HL-60 (cell line): ENCODE measurements at regions not wholly inside any gene's neighbourhood (a gene's known extent, or its start where the extent isn't known, plus 50 kb on each side); places are given as distances from the start of the nearest gene placed in this dataset.

Source experiments
- DNase-seq, 2 experiments: peaks; one replicate each; pipeline ENCODE4 v3.0.0-alpha.2; 2010 to 2020; ENCODE audit warnings: low read depth in 1 of 2, low spot score in 1 of 2
- H3K27ac ChIP-seq: fragments of 250-450 bp; sonication (Bioruptor Pico); replicated peaks from 2 replicates; pipeline ENCODE4 v1.5.1; 2020; ENCODE audit warnings: mild to moderate bottlenecking, moderate library complexity
- H3K27me3 ChIP-seq: fragments of 250-450 bp; sonication (Bioruptor Pico); 2 replicates; pipeline ENCODE4 v1.5.1; 2021; ENCODE audit warnings: mild to moderate bottlenecking, moderate library complexity; ENCODE audit not compliant: insufficient read depth, poor library complexity, severe bottlenecking
- H3K4me3 ChIP-seq: replicated peaks from 2 replicates; pipeline ENCODE4 v1.5.1; 2011; ENCODE audit warnings: mild to moderate bottlenecking, control low read depth, low read length; ENCODE audit not compliant: insufficient read depth
- CTCF ChIP-seq: IDR thresholded peaks from one replicate; pipeline ENCODE4 v1.5.1; 2011; ENCODE audit warnings: low read length, control low read depth, inconsistent platforms; ENCODE audit not compliant: insufficient read depth
- GABPA ChIP-seq: IDR thresholded peaks from 2 replicates; pipeline ENCODE4 v1.6.1; 2012; ENCODE audit warnings: low read depth
- POLR2AphosphoS5 ChIP-seq: IDR thresholded peaks from 2 replicates; pipeline ENCODE4 v1.6.1; 2012; ENCODE audit warnings: low read depth
- SPI1 ChIP-seq: IDR thresholded peaks from 2 replicates; pipeline ENCODE4 v1.6.1; 2012; ENCODE audit warnings: low read depth, mild to moderate bottlenecking, borderline replicate concordance
- TF ChIP-seq, protein P1 (sequence below): IDR thresholded peaks from 2 replicates; pipeline ENCODE4 v1.6.1; 2012; ENCODE audit warnings: low read depth; ENCODE audit not compliant: insufficient replicate concordance

DNA sequence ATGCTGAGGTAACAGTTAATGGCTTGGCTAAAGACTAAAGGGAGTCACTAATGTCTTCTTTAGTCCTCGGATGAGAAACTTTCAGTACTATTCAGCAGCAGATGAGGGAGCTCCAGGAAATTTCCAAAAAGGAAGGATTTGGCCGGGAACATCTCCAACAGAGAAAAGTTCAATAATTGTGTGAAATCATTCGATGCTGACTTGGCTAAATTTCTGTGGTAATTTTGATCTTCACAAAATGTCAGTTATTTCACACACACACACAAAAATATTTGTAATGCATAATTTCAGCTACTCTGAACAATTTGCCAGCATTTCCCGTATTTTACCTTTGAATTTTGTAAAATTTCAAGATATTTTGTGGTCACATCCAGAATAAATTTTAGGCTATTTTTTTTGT, 462.8 kb upstream of the MDFIC2 start:
- no peak for DNase-seq
- TF ChIP-seq GABPA (no peak), POLR2AphosphoS5 (no peak), CTCF (no peak), SPI1 (no peak)
- TF ChIP-seq, protein P1, sequence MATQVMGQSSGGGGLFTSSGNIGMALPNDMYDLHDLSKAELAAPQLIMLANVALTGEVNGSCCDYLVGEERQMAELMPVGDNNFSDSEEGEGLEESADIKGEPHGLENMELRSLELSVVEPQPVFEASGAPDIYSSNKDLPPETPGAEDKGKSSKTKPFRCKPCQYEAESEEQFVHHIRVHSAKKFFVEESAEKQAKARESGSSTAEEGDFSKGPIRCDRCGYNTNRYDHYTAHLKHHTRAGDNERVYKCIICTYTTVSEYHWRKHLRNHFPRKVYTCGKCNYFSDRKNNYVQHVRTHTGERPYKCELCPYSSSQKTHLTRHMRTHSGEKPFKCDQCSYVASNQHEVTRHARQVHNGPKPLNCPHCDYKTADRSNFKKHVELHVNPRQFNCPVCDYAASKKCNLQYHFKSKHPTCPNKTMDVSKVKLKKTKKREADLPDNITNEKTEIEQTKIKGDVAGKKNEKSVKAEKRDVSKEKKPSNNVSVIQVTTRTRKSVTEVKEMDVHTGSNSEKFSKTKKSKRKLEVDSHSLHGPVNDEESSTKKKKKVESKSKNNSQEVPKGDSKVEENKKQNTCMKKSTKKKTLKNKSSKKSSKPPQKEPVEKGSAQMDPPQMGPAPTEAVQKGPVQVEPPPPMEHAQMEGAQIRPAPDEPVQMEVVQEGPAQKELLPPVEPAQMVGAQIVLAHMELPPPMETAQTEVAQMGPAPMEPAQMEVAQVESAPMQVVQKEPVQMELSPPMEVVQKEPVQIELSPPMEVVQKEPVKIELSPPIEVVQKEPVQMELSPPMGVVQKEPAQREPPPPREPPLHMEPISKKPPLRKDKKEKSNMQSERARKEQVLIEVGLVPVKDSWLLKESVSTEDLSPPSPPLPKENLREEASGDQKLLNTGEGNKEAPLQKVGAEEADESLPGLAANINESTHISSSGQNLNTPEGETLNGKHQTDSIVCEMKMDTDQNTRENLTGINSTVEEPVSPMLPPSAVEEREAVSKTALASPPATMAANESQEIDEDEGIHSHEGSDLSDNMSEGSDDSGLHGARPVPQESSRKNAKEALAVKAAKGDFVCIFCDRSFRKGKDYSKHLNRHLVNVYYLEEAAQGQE = no peak
- Histone ChIP-seq H3K27me3 (no peaks in the 10 kb centered on the region), H3K27ac (no peak overlapping the region), H3K4me3 (no peak overlapping the region)

DNA sequence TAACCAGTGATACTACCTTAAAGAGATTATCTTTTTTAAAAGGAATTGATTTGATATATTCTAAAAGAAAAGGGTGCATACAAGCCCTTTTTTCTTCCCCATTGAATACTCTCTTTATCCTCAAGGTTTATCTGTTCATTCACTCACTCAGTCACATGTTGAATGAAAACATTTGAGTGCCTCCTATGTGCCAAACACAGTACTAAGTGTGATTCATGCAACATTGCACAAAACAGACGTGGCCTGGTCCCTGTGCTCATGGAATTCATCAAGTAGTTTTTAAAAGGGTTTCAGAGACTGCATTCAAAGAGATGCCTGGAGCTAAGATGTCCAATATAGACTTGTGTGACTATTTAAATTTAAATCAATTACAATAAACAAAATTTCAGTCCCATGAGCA, 462.2 kb upstream of the MDFIC2 start:
- TF ChIP-seq POLR2AphosphoS5 = no peak
- no peak for TF ChIP-seq SPI1
- no peak for TF ChIP-seq CTCF
- TF ChIP-seq, protein P1 = no peak
- no peak for TF ChIP-seq GABPA
- Histone ChIP-seq H3K27ac (no peak overlapping the region), H3K27me3 (peaks cover 2% of the 10 kb centered on the region), H3K4me3 (no peak overlapping the region)
- no peak for DNase-seq

- Histone ChIP-seq H3K27ac (no peak overlapping the region), H3K4me3 (no peak overlapping the region), H3K27me3 (peaks cover 2% of the 10 kb centered on the region)
- no peak for DNase-seq
- no peak for TF ChIP-seq POLR2AphosphoS5
- no peak for TF ChIP-seq GABPA
- TF ChIP-seq SPI1 = no peak
- no peak for TF ChIP-seq CTCF
- TF ChIP-seq, protein P1 = no peak
These were observed 459.1 kb upstream of the MDFIC2 start for GRCh38 chr3:70771426-70772147.
